ENCODE measurements at regions not wholly inside any gene's neighbourhood (a gene's known extent, or its start where the extent isn't known, plus 50 kb on each side); places are given as distances from the start of the nearest gene placed in this dataset.

DNA sequence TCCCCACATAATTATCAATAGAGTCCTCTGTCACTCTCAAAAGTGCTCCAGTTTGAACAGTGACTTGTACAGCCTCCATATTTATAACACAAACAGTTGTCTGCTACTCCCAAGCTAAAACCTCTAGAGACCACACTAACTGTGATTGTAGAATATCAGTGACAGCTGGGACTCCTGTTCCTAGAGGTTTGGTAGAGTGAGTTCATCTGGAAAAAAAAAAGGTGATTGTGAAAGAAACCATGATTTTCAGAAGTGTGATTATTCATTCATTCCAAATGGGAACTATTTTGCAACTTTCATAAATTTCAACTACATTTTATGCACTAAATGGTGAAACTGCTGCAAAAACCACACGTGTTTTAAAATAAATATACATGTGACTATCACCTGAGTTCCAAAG is 128.0 kb upstream of the PLXNC1 start:
- no peak for TF ChIP-seq ZFX (IDR thresholded peaks at IDR 0.05; ENCODE audit: borderline replicate concordance)
- no peak for TF ChIP-seq CTCF (IDR thresholded peaks at IDR 0.05)
